Keratinocyte (primary cell): ENCODE measurements at regions not wholly inside any gene's neighbourhood (a gene's known extent, or its start where the extent isn't known, plus 50 kb on each side); places are given as distances from the start of the nearest gene placed in this dataset.

Experiments
- EZH2 ChIP-seq: IDR thresholded peaks from one replicate; pipeline ENCODE4 v1.6.1; 2012; ENCODE audit warnings: inconsistent platforms, mild to moderate bottlenecking, low read length, moderate library complexity
- TF ChIP-seq, protein P1 (sequence below), 3 experiments: IDR thresholded peaks in 1 of 3; conservative IDR thresholded peaks in 1 of 3; optimal IDR thresholded peaks in 1 of 3; 2 replicates in 2 of 3; 3 replicates in 1 of 3; pipeline versions ENCODE3 to v1.5.1; 2011; ENCODE audit warnings: low read length in 3 of 3, mild to moderate bottlenecking in 3 of 3, moderate library complexity in 2 of 3, control low read depth in 1 of 3, inconsistent platforms in 1 of 3; ENCODE audit not compliant: insufficient read depth in 2 of 3; ENCODE audit errors: extremely low read depth in 1 of 3

DNA sequence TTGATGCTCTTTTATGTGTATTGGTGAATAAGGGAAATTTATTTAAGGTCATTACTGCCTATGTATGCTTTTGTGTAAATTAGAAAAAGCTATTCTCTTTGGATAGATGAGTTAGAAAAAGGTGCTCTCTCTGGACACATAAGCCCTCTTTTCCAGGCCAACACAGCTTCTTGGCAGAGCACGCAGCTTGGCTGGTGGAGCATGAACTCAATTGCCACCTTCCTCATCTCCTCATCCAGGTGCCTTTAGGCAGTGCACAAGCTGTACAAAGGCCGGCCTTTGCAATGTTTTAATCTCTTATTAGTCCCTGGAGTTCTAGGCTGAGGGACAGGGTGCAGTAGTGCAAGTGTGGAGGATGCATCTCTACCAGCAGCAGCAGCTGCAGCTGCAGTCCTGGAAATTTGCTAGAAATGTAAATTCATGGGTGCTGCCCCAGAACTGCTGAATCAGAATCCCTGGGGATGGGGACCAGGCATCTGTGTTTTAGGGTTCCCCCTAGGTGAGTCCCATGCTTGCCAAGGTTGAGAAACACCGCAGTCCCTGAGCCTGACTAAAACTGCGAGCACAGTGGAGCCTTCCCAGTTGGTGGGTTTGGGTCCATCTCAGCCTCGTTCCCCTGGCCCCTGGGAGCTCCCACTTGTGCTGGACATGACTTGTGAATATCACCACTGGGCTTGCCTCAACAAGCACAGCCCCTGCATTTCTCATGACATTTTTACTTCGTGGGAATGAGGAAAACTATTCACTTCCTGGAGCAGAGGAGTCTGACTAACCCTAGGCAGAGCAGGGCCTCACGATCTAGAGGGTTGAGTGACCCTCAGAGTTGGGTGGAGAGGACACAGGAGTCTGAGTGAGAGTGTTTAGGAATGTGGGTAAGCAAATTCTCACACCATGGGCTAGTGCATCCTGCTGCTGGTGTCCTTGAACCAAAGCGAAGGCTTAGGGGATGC lies 272.3 kb downstream of the ZSWIM6 start:
- TF ChIP-seq, protein P1, sequence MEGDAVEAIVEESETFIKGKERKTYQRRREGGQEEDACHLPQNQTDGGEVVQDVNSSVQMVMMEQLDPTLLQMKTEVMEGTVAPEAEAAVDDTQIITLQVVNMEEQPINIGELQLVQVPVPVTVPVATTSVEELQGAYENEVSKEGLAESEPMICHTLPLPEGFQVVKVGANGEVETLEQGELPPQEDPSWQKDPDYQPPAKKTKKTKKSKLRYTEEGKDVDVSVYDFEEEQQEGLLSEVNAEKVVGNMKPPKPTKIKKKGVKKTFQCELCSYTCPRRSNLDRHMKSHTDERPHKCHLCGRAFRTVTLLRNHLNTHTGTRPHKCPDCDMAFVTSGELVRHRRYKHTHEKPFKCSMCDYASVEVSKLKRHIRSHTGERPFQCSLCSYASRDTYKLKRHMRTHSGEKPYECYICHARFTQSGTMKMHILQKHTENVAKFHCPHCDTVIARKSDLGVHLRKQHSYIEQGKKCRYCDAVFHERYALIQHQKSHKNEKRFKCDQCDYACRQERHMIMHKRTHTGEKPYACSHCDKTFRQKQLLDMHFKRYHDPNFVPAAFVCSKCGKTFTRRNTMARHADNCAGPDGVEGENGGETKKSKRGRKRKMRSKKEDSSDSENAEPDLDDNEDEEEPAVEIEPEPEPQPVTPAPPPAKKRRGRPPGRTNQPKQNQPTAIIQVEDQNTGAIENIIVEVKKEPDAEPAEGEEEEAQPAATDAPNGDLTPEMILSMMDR (optimal IDR thresholded peaks at IDR 0.05 in 1 of 3, IDR thresholded peaks at IDR 0.05 in 1 of 3, conservative IDR thresholded peaks at IDR 0.05 in 1 of 3; ENCODE audit: extremely low read depth in 1 of 3, insufficient read depth in 2 of 3, low read length in 3 of 3): no peak
- TF ChIP-seq EZH2: no peak
